ENCODE measurements at regions not wholly inside any gene's neighbourhood (a gene's known extent, or its start where the extent isn't known, plus 50 kb on each side); places are given as distances from the start of the nearest gene placed in this dataset.

DNA sequence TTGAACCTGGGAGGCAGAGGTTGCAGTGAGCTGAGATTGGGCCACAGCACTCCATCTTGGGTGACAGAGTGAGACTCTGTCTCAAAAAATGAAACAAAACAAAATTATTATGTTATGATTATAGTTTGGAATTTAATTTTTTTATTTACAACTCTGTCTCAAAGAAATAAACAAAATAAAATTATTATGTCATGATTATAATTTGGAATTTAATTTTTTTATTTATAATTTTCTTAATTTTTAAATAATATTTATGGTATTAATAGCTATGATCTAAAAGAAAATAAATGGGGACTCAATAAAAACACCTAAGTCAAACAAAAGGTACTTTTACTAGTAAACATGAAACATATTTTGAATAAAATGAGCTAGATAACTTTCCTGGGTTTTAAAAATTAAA, 994.8 kb upstream of the GHITM start:
- DNase-seq (ENCODE audit: low spot score) = no peak
- intact Hi-C loops (cut with DNase I) = no loop called here

- intact Hi-C loops (cut with DNase I) = no loop called here
- DNase-seq (ENCODE audit: low spot score) = no peak
Observed at GRCh38 chr10:83153714-83154113, 985.6 kb upstream of the GHITM start.

GRCh38 chr10:83164156-83164555, 975.2 kb upstream of the GHITM start:
- no peak for DNase-seq (ENCODE audit: low spot score)
- intact Hi-C loops (cut with DNase I) = no loop called here

DNA sequence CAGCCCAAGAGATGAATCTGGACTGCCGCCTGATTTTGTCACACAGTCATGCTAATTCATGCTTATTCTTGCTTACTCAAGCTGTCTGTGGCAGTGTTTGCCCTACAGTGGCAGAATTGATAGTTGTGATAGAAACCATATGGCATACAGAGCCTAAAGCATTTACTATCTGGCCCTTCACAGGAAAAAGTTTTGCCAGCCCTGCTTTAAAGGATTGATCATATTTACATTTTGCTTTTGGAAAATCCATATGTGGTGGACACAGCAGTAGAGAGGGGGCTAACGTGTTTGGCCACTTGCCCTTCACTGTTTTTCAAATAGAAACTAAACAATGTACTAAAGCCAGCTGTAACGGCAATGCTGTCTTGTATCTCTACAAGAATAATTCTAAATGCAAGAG, 974.0 kb upstream of the GHITM start:
- no peak for DNase-seq (ENCODE audit: low spot score)
- intact Hi-C loops (cut with DNase I) = loop anchor here in 1 of 2 donors (5.0 kb wide), 1 partner anchor 548 kb away; no protein-coding TSS in a partner anchor

- intact Hi-C loops (cut with DNase I) = loop anchor here in 1 of 2 donors (5.0 kb wide), 1 partner anchor 549 kb away; no protein-coding TSS in a partner anchor
Observed at GRCh38 chr10:83166344-83166743, 973.0 kb upstream of the GHITM start.

DNA sequence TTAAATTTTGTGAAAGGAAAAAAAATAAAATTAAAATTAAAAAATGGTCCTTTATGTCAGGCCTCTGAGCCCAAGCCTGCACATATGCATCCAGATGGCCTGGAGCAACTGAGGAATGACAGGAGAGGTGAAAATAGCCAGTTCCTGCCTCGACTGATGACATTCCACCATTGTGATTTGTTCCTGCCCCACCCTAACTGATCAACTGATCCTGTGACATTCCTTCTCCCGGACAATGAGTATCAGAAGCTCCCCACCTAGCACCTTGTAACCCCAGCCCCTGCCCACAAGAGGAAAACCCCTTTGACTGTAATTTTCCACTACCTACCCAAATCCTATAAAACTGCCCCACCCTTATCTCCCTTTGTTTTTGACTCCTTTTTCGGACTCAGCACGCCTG, 972.2 kb upstream of the GHITM start:
- intact Hi-C loops (cut with DNase I) = loop anchor here in 1 of 2 donors (5.0 kb wide), 1 partner anchor 550 kb away; no protein-coding TSS in a partner anchor
- no peak for DNase-seq (ENCODE audit: low spot score)

More at GRCh38 chr10:83166344-83166743, 973.0 kb upstream of the GHITM start:
- DNase-seq (ENCODE audit: low spot score) = no peak

- no peak for DNase-seq (ENCODE audit: low spot score)
- intact Hi-C loops (cut with DNase I) = no loop called here
Observed at GRCh38 chr10:83176901-83177300, 962.4 kb upstream of the GHITM start.

DNA sequence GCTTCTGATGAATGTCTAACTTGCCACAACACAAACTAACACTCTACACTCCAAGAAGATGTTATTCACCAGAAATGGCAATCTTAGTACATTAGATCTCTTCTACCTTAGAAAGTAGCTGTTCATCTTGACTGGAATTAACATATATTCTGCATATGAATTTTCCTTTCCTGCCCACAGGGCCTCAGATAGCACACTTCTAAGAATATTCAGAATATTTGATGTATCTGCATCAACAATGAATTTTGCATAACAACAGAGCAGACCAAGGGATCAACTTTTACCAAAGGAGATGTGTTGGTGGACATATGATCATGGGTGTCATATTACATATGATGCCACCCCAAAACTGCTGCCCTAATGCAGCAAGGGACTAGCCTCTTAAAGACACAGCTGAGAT, 960.8 kb upstream of the GHITM start:
- intact Hi-C loops (cut with DNase I) = no loop called here
- no peak for DNase-seq (ENCODE audit: low spot score)

DNA sequence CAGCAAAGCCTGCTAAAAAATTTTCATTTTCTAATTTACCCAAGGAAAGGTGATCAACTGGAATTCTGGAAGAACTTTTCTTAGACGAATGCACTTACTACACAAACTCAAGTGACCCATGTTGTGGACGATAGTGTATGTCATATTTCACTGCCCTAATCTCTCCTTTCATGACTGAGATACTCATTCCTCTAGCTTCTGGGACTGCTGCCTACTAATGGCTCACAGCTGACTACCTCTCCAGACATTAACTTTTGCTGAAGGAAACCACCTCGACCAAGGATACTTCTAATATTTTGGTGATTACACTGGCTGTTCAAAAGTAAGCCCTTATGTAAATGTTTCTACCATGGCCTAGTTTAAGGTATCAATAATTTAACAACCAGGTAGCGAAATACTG, 959.9 kb upstream of the GHITM start:
- DNase-seq (ENCODE audit: low spot score) = no peak
- intact Hi-C loops (cut with DNase I) = no loop called here

- intact Hi-C loops (cut with DNase I) = no loop called here
- DNase-seq (ENCODE audit: low spot score) = no peak
Observed at GRCh38 chr10:83182076-83182475, 957.2 kb upstream of the GHITM start.

DNA sequence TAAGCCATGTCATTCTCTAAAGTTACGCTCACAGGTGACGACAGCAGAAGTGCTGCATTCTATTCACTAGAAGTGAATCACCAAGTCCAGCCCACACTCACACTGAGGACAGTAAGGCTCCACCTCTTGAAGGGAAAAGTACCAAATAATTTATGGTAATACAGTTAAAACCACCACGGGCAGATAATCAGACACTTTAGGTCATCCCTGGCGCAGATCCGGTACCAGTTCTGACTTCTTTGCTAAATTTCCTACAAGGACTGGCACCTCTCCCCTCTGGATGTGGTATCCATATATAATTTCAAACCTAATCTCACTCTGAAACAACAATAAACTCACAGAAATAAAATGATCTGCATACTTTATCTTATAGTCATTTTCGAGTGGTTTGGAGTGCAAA, 954.7 kb upstream of the GHITM start:
- intact Hi-C loops (cut with DNase I) = no loop called here
- no peak for DNase-seq (ENCODE audit: low spot score)

DNA sequence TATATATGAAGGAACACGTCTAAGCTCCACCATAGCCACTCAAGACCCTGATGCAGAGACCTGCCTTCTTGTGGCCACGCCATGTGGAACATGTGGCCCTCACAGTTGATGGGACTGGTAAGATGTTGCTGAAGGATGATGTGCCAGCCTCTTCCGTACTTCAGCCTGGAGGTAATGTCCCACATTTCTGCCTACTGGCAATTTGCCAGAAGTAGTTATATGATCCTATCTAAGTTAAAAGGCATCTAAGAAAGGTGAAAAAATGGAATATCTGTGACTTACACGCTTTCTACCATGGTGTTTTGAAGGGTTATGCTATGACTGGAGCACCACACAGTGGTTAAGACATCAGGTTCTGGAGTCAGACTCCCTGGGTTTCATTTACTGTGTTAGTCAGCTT, 948.7 kb upstream of the GHITM start:
- no peak for DNase-seq (ENCODE audit: low spot score)
- intact Hi-C loops (cut with DNase I) = loop anchor here in 1 of 2 donors (1.0 kb wide), 1 partner anchor 45 kb away; no protein-coding TSS in a partner anchor

- no peak for DNase-seq (ENCODE audit: low spot score)
- intact Hi-C loops (cut with DNase I) = no loop called here
Observed at GRCh38 chr10:83193026-83193425, 946.3 kb upstream of the GHITM start.

- intact Hi-C loops (cut with DNase I) = no loop called here
Observed at GRCh38 chr10:83195021-83195420, 944.3 kb upstream of the GHITM start.

GRCh38 chr10:83199374-83199773, 939.9 kb upstream of the GHITM start:
- DNase-seq (ENCODE audit: low spot score) = no peak
- intact Hi-C loops (cut with DNase I) = no loop called here

More at GRCh38 chr10:83195021-83195420, 944.3 kb upstream of the GHITM start:
- DNase-seq (ENCODE audit: low spot score) = no peak

- DNase-seq (ENCODE audit: low spot score) = no peak
- intact Hi-C loops (cut with DNase I) = no loop called here
Observed at GRCh38 chr10:83205861-83206260, 933.4 kb upstream of the GHITM start.

- no peak for DNase-seq (ENCODE audit: low spot score)
- intact Hi-C loops (cut with DNase I) = no loop called here
Observed at GRCh38 chr10:83212632-83213334, 926.5 kb upstream of the GHITM start.

DNA sequence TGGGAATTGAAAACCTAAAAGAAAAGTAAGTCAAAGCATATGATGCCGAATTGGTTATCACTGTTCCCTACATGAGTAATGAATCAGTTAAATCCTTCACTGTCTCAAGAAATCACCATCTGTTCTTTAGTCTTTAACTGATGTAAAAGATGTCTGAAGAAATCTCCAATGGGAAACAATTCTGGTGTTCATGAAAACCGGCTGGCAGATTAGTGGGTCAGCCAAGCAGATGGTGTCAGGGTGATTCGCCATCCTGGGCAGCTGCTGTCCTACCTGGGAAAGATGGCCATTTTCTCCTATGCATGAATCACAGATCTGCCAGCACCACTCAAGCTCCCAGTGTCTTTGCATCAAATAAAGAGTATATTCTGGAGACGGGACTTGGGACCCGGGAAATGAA, 925.2 kb upstream of the GHITM start:
- intact Hi-C loops (cut with DNase I) = no loop called here
- DNase-seq (ENCODE audit: low spot score) = no peak

DNA sequence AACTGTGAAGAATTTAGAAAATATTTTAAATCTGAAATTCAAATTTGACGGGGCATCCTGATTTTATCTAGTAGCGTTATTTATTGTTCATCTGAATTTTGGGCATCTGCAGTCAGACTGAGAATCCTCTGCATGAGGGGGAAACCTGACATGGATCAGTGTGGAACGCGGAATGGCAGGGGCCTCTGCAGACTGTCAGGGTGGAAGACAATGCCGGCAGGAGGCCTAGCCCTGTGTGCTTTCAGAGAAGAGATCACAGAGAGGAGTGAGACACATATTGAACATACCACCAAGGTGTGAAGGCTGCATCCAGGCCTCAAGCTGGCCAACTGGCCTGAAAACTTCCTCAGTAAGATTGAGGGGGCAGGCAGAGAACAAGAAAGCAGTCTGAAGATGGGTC, 921.1 kb upstream of the GHITM start:
- intact Hi-C loops (cut with DNase I) = no loop called here
- no peak for DNase-seq (ENCODE audit: low spot score)

DNA sequence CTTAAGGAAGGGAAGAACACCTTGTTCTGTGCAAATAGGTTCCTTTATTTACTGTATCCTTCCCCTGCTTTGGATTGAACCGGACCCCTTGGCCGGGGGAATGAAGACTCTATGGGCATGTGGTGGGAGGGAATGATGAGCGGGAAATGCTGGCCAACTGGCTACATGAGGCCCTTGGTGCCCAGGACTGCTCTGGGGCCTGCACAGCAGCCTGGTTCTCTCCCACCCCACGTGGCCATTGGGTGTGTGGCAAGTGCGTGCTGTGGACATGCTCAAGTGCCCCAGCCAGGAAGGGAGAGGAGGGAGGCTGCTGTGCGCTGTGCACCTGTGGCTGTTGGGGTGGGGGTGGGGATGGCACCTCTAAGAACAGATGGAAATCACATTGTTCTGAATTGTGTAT, 917.0 kb upstream of the GHITM start:
- no peak for DNase-seq (ENCODE audit: low spot score)
- intact Hi-C loops (cut with DNase I) = no loop called here

Data from posterior vena cava (tissue), 2 donors.